Thymus (tissue), 11 donors: ENCODE measurements at regions not wholly inside any gene's neighbourhood (a gene's known extent, or its start where the extent isn't known, plus 50 kb on each side); places are given as distances from the start of the nearest gene placed in this dataset.

ENCODE experiments used
- DNase-seq, 9 donors: peaks; one replicate each; pipeline ENCODE4 v3.0.0-alpha.2; 2013; ENCODE audit warnings: low spot score in 9 of 9, low read depth in 6 of 9, missing footprints in 1 of 9
- H3K27ac ChIP-seq, 2 donors: one replicate each; pipeline ENCODE4 v1.5.1; 2013; ENCODE audit warnings: control low read depth in 1 of 2, low read depth in 1 of 2, low read length in 1 of 2, mild to moderate bottlenecking in 1 of 2, moderate library complexity in 1 of 2
- H3K27me3 ChIP-seq, 2 donors: one replicate each; pipeline ENCODE4 v1.5.1; 2013; ENCODE audit warnings: low read length in 1 of 2; ENCODE audit not compliant: control insufficient read depth in 2 of 2, insufficient read depth in 1 of 2
- H3K36me3 ChIP-seq, 2 donors: one replicate each; pipeline ENCODE4 v1.5.1; 2013; ENCODE audit warnings: low read length in 1 of 2, mild to moderate bottlenecking in 1 of 2, moderate library complexity in 1 of 2; ENCODE audit not compliant: control insufficient read depth in 2 of 2, insufficient read depth in 2 of 2
- H3K4me1 ChIP-seq, 2 donors: one replicate each; pipeline ENCODE4 v1.5.1; 2013; ENCODE audit warnings: low read length in 2 of 2; ENCODE audit not compliant: control insufficient read depth in 2 of 2, insufficient read depth in 2 of 2
- H3K4me3 ChIP-seq, 2 donors: one replicate each; pipeline ENCODE4 v1.5.1; 2013; ENCODE audit warnings: low read length in 2 of 2, control low read depth in 1 of 2, mild to moderate bottlenecking in 1 of 2
- H3K9me3 ChIP-seq, 2 donors: one replicate each; pipeline ENCODE4 v1.5.1; 2013; ENCODE audit warnings: low read length in 1 of 2, mild to moderate bottlenecking in 1 of 2; ENCODE audit not compliant: control insufficient read depth in 2 of 2, insufficient read depth in 1 of 2
- WGBS: extraction: QIAGEN DNeasy Blood & Tissue Kit; methylation state at CpG from one replicate; pipeline ENCODE4 v1.1.7; 2013; 5-methylcytosine and 5-hydroxymethylcytosine counted together
- donor health status: healthy.

GRCh38 chr6:21738180-21739094 is 144.9 kb downstream of the SOX4 start:
- no peak overlapping the region for H3K27ac ChIP-seq
- no peaks in the 10 kb centered on the region for H3K27me3 ChIP-seq

GRCh38 chr6:21739241-21739640 is 145.7 kb downstream of the SOX4 start:
- no peak overlapping the region for H3K27ac ChIP-seq
- H3K27me3 ChIP-seq: no peaks in the 10 kb centered on the region
- no peaks in the 10 kb centered on the region for H3K36me3 ChIP-seq
- peaks cover 3 to 4% of the 10 kb centered on the region in 2 donors for H3K4me1 ChIP-seq
- H3K4me3 ChIP-seq: no peak overlapping the region
- WGBS: 98% methylated on average over 2 of the region's 2 CpGs
- H3K9me3 ChIP-seq: no peaks in the 10 kb centered on the region
- no peak for DNase-seq

More at GRCh38 chr6:21738180-21739094, 144.9 kb downstream of the SOX4 start:
- 87% methylated on average over 5 of the region's 5 CpGs for WGBS
- Histone ChIP-seq H3K36me3 (no peaks in the 10 kb centered on the region), H3K4me1 (peaks cover 3 to 4% of the 10 kb centered on the region in 2 donors), H3K4me3 (no peak overlapping the region), H3K9me3 (no peaks in the 10 kb centered on the region)
- DNase-seq: no peak

- no peak overlapping the region for H3K27ac ChIP-seq
- 97% methylated on average over 5 of the region's 5 CpGs for WGBS
- no peak for DNase-seq
These were observed 146.3 kb downstream of the SOX4 start for GRCh38 chr6:21739838-21740237.

GRCh38 chr6:21740376-21741124 is 147.0 kb downstream of the SOX4 start:
- no peaks in the 10 kb centered on the region for H3K36me3 ChIP-seq
- no peaks in the 10 kb centered on the region for H3K27me3 ChIP-seq
- H3K4me3 ChIP-seq: no peak overlapping the region
- WGBS: 98% methylated on average over 4 of the region's 4 CpGs
- no peak for DNase-seq
- no peaks in the 10 kb centered on the region for H3K9me3 ChIP-seq
- H3K4me1 ChIP-seq: peaks cover 3 to 4% of the 10 kb centered on the region in 2 donors
- no peak overlapping the region for H3K27ac ChIP-seq

More at GRCh38 chr6:21739838-21740237, 146.3 kb downstream of the SOX4 start:
- peaks cover 3 to 4% of the 10 kb centered on the region in 2 donors for H3K4me1 ChIP-seq
- no peaks in the 10 kb centered on the region for H3K27me3 ChIP-seq
- no peaks in the 10 kb centered on the region for H3K9me3 ChIP-seq
- no peak overlapping the region for H3K4me3 ChIP-seq
- no peaks in the 10 kb centered on the region for H3K36me3 ChIP-seq

- Histone ChIP-seq H3K27ac (no peak overlapping the region), H3K4me3 (no peak overlapping the region), H3K9me3 (no peaks in the 10 kb centered on the region), H3K4me1 (peaks cover 3 to 4% of the 10 kb centered on the region in 2 donors), H3K36me3 (no peaks in the 10 kb centered on the region), H3K27me3 (no peaks in the 10 kb centered on the region)
- DNase-seq: no peak
- 86% methylated on average over 6 of the region's 6 CpGs for WGBS
These were observed 147.9 kb downstream of the SOX4 start for GRCh38 chr6:21741221-21742109.

GRCh38 chr6:21742238-21742660 is 148.7 kb downstream of the SOX4 start:
- H3K4me3 ChIP-seq: no peak overlapping the region
- no peak overlapping the region for H3K27ac ChIP-seq
- H3K4me1 ChIP-seq: peaks cover 0 to under 1% of the 10 kb centered on the region in 2 donors
- no peak for DNase-seq
- H3K27me3 ChIP-seq: no peaks in the 10 kb centered on the region
- H3K9me3 ChIP-seq: no peaks in the 10 kb centered on the region
- 96% methylated on average over 6 of the region's 6 CpGs for WGBS
- no peaks in the 10 kb centered on the region for H3K36me3 ChIP-seq

GRCh38 chr6:21744331-21744730 is 150.8 kb downstream of the SOX4 start:
- Histone ChIP-seq H3K36me3 (no peaks in the 10 kb centered on the region), H3K4me3 (no peak overlapping the region), H3K4me1 (no peaks in the 10 kb centered on the region), H3K9me3 (no peaks in the 10 kb centered on the region), H3K27ac (no peak overlapping the region), H3K27me3 (no peaks in the 10 kb centered on the region)
- no peak for DNase-seq
- 96% methylated on average over 1 of the region's 1 CpG for WGBS

- 88% methylated on average over 11 of the region's 11 CpGs for WGBS
- H3K4me1 ChIP-seq: no peaks in the 10 kb centered on the region
These were observed 152.2 kb downstream of the SOX4 start for GRCh38 chr6:21745543-21746337.

More at GRCh38 chr6:21745543-21746337, 152.2 kb downstream of the SOX4 start:
- H3K36me3 ChIP-seq: no peaks in the 10 kb centered on the region
- DNase-seq: no peak
- H3K27ac ChIP-seq: no peak overlapping the region
- H3K9me3 ChIP-seq: no peaks in the 10 kb centered on the region
- no peaks in the 10 kb centered on the region for H3K27me3 ChIP-seq
- no peak overlapping the region for H3K4me3 ChIP-seq
